CD4-positive, alpha-beta T cell (primary cell): ENCODE measurements at regions not wholly inside any gene's neighbourhood (a gene's known extent, or its start where the extent isn't known, plus 50 kb on each side); places are given as distances from the start of the nearest gene placed in this dataset.

Source experiments
- ATAC-seq: fragments of 200-7000 bp; cut with Tn5 transposase; one replicate; pipeline ENCODE4 v1.10.0; 2022; ENCODE audit warnings: mild to moderate bottlenecking; ENCODE audit not compliant: poor library complexity
- CTCF ChIA-PET: fragments of 350-600 bp; sonication (Branson Sonifier 250); formaldehyde crosslinking; loops from one replicate; lab custom pipeline; 2021; ENCODE audit warnings: antibody characterized with exemption, inconsistent platforms; lab: Charles Lee
- POLR2A ChIA-PET: fragments of 350-600 bp; sonication (Branson Sonifier 250); formaldehyde crosslinking; loops from one replicate; lab custom pipeline; 2021; ENCODE audit warnings: antibody characterized with exemption, inconsistent platforms; lab: Charles Lee
- DNase-seq, 14 experiments: peaks; one replicate each; pipeline ENCODE4 v3.0.0-alpha.2; 2013 to 2020; ENCODE audit warnings: mixed read lengths in 2 of 14
- H3K27ac ChIP-seq, 2 donors: one replicate each; pipeline versions ENCODE4 v1.5.1 to v1.7.0; 2013; ENCODE audit warnings: low read length in 2 of 2, low read depth in 1 of 2, mild to moderate bottlenecking in 1 of 2
- H3K27me3 ChIP-seq, 2 experiments: 1 replicate in 1 of 2; 2 replicates in 1 of 2; pipeline versions ENCODE4 v1.6.1 to v1.7.0; 2013; ENCODE audit warnings: low read length in 2 of 2, control low read depth in 1 of 2, mild to moderate bottlenecking in 1 of 2, moderate library complexity in 1 of 2; ENCODE audit not compliant: insufficient read depth in 2 of 2, control insufficient read depth in 1 of 2
- H3K36me3 ChIP-seq: one replicate; pipeline ENCODE4 v1.6.1; 2013; ENCODE audit warnings: low read length, control low read depth; ENCODE audit not compliant: insufficient read depth
- H3K4me1 ChIP-seq: one replicate; pipeline ENCODE4 v1.6.1; 2013; ENCODE audit warnings: low read length, control low read depth; ENCODE audit not compliant: insufficient read depth
- H3K4me3 ChIP-seq: one replicate; pipeline ENCODE4 v1.5.1; 2013; ENCODE audit warnings: mild to moderate bottlenecking, low read length, moderate library complexity
- H3K9me3 ChIP-seq, 2 experiments: 1 replicate in 1 of 2; 2 replicates in 1 of 2; pipeline versions ENCODE4 v1.6.1 to v1.7.0; 2013; ENCODE audit warnings: low read length in 2 of 2, mild to moderate bottlenecking in 2 of 2, control low read depth in 1 of 2, moderate library complexity in 1 of 2; ENCODE audit not compliant: control insufficient read depth in 1 of 2, insufficient read depth in 1 of 2
- H3K27ac Mint-ChIP-seq: one replicate; pipeline ENCODE4 v1.8.0; 2020; ENCODE audit warnings: mixed read lengths
- H3K27me3 Mint-ChIP-seq: one replicate; pipeline ENCODE4 v1.8.0; 2021; ENCODE audit warnings: mixed read lengths
- H3K36me3 Mint-ChIP-seq: one replicate; pipeline ENCODE4 v1.8.0; 2021; ENCODE audit warnings: low read depth, mixed read lengths
- H3K4me1 Mint-ChIP-seq: one replicate; pipeline ENCODE4 v1.8.0; 2021; ENCODE audit warnings: low read depth, mixed read lengths
- H3K4me3 Mint-ChIP-seq: one replicate; pipeline ENCODE4 v1.8.0; 2020; ENCODE audit warnings: mild to moderate bottlenecking, mixed read lengths
- H3K9me3 Mint-ChIP-seq: one replicate; pipeline ENCODE4 v1.8.0; 2020; ENCODE audit warnings: mixed read lengths
- CTCF ChIP-seq: fragments of 200-600 bp; IDR thresholded peaks from one replicate; pipeline ENCODE4 v1.8.0; 2022; ENCODE audit warnings: antibody characterized with exemption, mild to moderate bottlenecking
- intact Hi-C, 2 experiments: fragments of 100-400 bp; cut with DNase I in 1 of 2; cut with micrococcal nuclease in 1 of 2; formaldehyde crosslinking; loops; one replicate each; pipeline versions ENCODE4 v1.15.1 to v1.9.0; 2023 to 2025; cut with DNase I, micrococcal nuclease

DNA sequence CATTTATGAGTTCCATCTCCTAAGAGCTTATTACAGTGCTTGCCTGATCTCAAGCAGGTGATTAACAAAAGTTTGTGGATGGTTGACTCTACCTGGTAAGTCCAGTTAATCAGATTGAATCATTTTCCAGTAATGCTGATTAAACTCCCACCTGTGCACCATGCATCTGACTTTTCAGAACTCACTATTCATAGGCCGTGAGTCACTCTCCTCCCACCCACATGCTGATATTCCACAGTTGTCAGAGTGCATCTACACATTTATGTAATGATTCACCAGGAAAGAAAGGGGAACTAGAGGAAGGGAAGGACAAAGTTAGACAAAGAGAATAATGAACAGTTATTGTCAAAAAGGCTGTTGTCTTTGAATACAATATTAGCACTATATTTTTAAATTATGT is 106.2 kb upstream of the UBE3A start:
- Mint-ChIP-seq H3K27ac (no peak overlapping the region), H3K27me3 (no peaks in the 10 kb centered on the region), H3K4me3 (no peak overlapping the region), H3K4me1 (no peaks in the 10 kb centered on the region), H3K36me3 (no peaks in the 10 kb centered on the region), H3K9me3 (peaks cover 2% of the 10 kb centered on the region)
- Histone ChIP-seq H3K27ac (no peak overlapping the region), H3K4me3 (no peak overlapping the region), H3K27me3 (no peaks in the 10 kb centered on the region), H3K9me3 (no peaks in the 10 kb centered on the region), H3K4me1 (no peaks in the 10 kb centered on the region), H3K36me3 (no peaks in the 10 kb centered on the region)
- DNase-seq (no peak), ATAC-seq (no peak)
- POLR2A ChIA-PET = no interaction called here
- intact Hi-C loops = no loop called here
- no peak for TF ChIP-seq CTCF
- CTCF ChIA-PET = no interaction called here

DNA sequence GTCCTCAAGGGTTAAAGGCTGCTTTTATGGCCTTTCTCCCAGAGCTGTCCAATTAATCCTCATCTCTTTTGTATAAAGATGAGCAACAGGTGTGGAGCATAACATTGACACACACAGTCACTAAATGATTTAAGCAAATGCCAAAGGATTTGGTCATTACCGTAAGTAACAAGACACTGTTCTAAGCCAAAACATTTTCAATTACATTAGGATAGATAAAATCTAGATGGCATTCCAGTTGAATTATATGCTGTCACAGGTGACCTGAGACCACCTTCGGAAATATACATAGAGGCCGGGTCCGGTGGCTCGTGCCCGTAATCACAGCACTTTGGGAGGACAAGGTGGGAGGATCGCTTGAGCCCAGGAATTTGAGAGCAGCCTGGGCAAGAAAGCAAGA is 105.3 kb upstream of the UBE3A start:
- no peaks in the 10 kb centered on the region for H3K27me3 ChIP-seq
- ChIA-PET CTCF (no interaction called here), POLR2A (no interaction called here)
- TF ChIP-seq CTCF = no peak
- Mint-ChIP-seq H3K4me3 (no peak overlapping the region), H3K27ac (no peak overlapping the region), H3K9me3 (peaks cover 2% of the 10 kb centered on the region), H3K36me3 (no peaks in the 10 kb centered on the region), H3K4me1 (no peaks in the 10 kb centered on the region), H3K27me3 (no peaks in the 10 kb centered on the region)
- H3K4me3 ChIP-seq = no peak overlapping the region
- no peaks in the 10 kb centered on the region for H3K9me3 ChIP-seq
- H3K36me3 ChIP-seq = no peaks in the 10 kb centered on the region
- H3K4me1 ChIP-seq = no peaks in the 10 kb centered on the region
- no peak for ATAC-seq
- DNase-seq = no peak
- no peak overlapping the region for H3K27ac ChIP-seq
- intact Hi-C loops = no loop called here

- Mint-ChIP-seq H3K9me3 (peaks cover 2% of the 10 kb centered on the region), H3K27me3 (no peaks in the 10 kb centered on the region), H3K27ac (no peak overlapping the region), H3K4me1 (no peaks in the 10 kb centered on the region), H3K4me3 (no peak overlapping the region), H3K36me3 (no peaks in the 10 kb centered on the region)
- ATAC-seq = no peak
- intact Hi-C loops = no loop called here
- ChIA-PET POLR2A (no interaction called here), CTCF (no interaction called here)
- no peaks in the 10 kb centered on the region for H3K27me3 ChIP-seq
- no peaks in the 10 kb centered on the region for H3K4me1 ChIP-seq
- no peaks in the 10 kb centered on the region for H3K9me3 ChIP-seq
- no peak overlapping the region for H3K4me3 ChIP-seq
- TF ChIP-seq CTCF = no peak
- DNase-seq = no peak
- no peaks in the 10 kb centered on the region for H3K36me3 ChIP-seq
- H3K27ac ChIP-seq = no peak overlapping the region
Observed at GRCh38 chr15:25543196-25543595, 104.4 kb upstream of the UBE3A start.
